Prostate gland (tissue), 2 donors: ENCODE measurements at regions not wholly inside any gene's neighbourhood (a gene's known extent, or its start where the extent isn't known, plus 50 kb on each side); places are given as distances from the start of the nearest gene placed in this dataset.

Source experiments
- POLR2A ChIP-seq: fragments of 450-650 bp; IDR thresholded peaks from one replicate; pipeline ENCODE4 v1.6.1; 2016; ENCODE audit warnings: antibody characterized with exemption, mild to moderate bottlenecking
- POLR2AphosphoS5 ChIP-seq: sonication (generic); formaldehyde crosslinking; IDR thresholded peaks from one replicate; pipeline ENCODE4 v1.6.1; 2017; ENCODE audit warnings: antibody characterized with exemption
- TF ChIP-seq, protein P1 (sequence below), 4 experiments: fragments of 200-600 bp in 2 of 4; fragments of 450-650 bp in 2 of 4; sonication (generic) in 2 of 4; IDR thresholded peaks; 1 replicate in 3 of 4; 2 replicates in 1 of 4; pipeline ENCODE4 v1.5.1; 2016 to 2019; ENCODE audit warnings: antibody characterized with exemption in 4 of 4, mild to moderate bottlenecking in 2 of 4, moderate library complexity in 2 of 4

DNA sequence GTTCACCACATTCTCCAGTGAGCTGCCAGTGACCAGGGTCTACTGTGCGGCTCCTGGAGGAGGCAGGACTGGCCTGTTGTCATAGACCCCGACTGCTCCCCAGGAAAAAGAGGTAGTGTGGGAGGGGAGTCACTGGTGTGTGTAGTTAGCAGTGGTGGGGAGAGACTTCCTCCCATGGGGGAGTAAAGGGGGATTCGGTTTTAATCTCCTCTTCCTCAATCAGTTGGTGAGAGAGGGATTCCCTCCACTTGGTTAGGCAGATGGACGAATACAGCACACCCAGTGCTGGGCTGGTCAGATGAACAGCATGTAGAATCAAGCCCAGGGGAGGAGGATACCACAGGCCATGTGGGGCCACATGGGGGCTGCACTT, 207.6 kb upstream of the S1PR3 start:
- TF ChIP-seq POLR2AphosphoS5 (no peak), POLR2A (no peak)
- TF ChIP-seq, protein P1, sequence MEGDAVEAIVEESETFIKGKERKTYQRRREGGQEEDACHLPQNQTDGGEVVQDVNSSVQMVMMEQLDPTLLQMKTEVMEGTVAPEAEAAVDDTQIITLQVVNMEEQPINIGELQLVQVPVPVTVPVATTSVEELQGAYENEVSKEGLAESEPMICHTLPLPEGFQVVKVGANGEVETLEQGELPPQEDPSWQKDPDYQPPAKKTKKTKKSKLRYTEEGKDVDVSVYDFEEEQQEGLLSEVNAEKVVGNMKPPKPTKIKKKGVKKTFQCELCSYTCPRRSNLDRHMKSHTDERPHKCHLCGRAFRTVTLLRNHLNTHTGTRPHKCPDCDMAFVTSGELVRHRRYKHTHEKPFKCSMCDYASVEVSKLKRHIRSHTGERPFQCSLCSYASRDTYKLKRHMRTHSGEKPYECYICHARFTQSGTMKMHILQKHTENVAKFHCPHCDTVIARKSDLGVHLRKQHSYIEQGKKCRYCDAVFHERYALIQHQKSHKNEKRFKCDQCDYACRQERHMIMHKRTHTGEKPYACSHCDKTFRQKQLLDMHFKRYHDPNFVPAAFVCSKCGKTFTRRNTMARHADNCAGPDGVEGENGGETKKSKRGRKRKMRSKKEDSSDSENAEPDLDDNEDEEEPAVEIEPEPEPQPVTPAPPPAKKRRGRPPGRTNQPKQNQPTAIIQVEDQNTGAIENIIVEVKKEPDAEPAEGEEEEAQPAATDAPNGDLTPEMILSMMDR (IDR thresholded peaks at IDR 0.05) = no peak
